Astrocyte of the spinal cord (primary cell): ENCODE measurements at regions not wholly inside any gene's neighbourhood (a gene's known extent, or its start where the extent isn't known, plus 50 kb on each side); places are given as distances from the start of the nearest gene placed in this dataset.

ENCODE experiments used
- DNase-seq: peaks from one replicate; pipeline ENCODE4 v3.0.0; 2011; ENCODE audit warnings: low read depth, low spot score
- H3K4me3 ChIP-seq: 2 replicates; pipeline ENCODE4 v1.5.1; 2011; ENCODE audit warnings: low read depth, mild to moderate bottlenecking, low read length, moderate library complexity
- in situ Hi-C: cut with HindIII; loops from 2 replicates; pipeline ENCODE4 v1.10.0; 2017; ENCODE audit warnings: low sequenced_read_pairs
- TF ChIP-seq, protein P1 (sequence below): IDR thresholded peaks from 2 replicates; pipeline ENCODE4 v1.5.1; 2012; ENCODE audit warnings: low read depth, mild to moderate bottlenecking, low read length, inconsistent platforms

DNA sequence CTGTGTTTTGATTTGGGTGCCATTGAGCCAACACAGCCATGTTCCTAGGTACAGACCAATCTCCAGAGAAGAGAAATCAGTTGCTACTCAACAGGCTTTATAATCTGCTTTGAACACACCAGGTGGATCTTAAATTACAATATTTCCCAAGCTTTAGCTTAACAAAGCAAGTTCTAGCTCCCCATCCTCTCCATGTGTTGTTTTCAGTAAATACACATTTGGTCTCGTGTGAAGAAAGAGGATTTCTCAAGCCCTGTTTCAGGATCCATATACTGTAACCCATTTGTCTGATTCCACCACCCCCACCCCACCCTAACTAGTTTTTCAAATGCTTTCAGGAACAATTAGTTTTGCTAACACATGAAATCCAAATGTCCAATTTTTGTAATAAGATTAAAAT is 109.6 kb upstream of the NIPBL start:
- in situ Hi-C loops = no loop called here
- TF ChIP-seq, protein P1, sequence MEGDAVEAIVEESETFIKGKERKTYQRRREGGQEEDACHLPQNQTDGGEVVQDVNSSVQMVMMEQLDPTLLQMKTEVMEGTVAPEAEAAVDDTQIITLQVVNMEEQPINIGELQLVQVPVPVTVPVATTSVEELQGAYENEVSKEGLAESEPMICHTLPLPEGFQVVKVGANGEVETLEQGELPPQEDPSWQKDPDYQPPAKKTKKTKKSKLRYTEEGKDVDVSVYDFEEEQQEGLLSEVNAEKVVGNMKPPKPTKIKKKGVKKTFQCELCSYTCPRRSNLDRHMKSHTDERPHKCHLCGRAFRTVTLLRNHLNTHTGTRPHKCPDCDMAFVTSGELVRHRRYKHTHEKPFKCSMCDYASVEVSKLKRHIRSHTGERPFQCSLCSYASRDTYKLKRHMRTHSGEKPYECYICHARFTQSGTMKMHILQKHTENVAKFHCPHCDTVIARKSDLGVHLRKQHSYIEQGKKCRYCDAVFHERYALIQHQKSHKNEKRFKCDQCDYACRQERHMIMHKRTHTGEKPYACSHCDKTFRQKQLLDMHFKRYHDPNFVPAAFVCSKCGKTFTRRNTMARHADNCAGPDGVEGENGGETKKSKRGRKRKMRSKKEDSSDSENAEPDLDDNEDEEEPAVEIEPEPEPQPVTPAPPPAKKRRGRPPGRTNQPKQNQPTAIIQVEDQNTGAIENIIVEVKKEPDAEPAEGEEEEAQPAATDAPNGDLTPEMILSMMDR = no peak
- no peak for DNase-seq
- no peak overlapping the region for H3K4me3 ChIP-seq

DNA sequence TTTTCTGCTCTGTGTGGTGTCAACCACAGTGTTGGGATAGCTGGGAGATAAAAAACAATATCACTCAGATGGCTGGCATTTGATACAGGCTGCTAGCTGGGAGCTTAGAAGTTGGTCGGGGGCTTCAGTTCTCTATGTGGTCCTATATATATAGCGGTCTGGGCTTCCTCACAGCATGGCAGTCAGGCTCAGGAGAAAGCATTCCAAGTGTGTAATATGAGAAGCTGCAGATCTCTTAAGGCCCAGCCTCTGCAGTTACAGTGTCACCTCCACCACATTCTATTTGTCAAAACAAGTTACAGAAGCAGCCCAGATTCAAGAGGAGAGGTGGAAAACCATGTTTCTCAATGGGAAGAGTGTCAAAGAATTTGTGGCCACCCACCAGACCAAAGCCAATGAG is 108.1 kb upstream of the NIPBL start:
- TF ChIP-seq, protein P1 = no peak
- in situ Hi-C loops = no loop called here
- no peak overlapping the region for H3K4me3 ChIP-seq
- DNase-seq = no peak

DNA sequence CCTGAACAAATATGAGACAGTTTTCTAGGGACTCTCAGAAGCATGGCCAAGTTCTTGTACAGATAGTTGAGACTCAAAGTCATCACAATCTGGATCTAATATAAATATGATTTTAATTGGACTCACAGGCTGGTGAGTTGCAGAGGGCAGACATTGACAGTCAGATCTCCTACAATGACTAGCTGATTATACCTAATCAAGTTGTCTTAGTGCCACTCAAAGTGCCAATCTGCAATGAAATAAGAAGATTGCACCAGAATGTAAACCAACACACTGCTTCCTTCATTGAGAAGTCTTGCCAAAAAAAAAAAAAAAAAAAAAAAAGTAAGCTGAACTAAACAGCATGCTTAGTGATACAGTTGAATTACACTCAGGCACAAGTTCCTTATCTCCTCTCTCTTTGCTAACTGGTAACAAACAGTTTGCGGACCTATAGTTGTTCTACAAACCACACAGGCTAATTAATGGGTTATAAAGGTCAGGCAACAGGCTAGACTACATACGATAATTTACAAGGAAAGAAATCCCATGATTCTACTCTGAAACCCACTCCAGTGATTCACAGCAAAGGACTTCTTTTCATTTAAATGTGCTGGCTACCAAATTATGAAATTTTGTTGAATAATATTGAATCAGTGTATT is 107.3 kb upstream of the NIPBL start:
- DNase-seq = no peak
- TF ChIP-seq, protein P1 = no peak
- in situ Hi-C loops = no loop called here
- H3K4me3 ChIP-seq = no peak overlapping the region

DNA sequence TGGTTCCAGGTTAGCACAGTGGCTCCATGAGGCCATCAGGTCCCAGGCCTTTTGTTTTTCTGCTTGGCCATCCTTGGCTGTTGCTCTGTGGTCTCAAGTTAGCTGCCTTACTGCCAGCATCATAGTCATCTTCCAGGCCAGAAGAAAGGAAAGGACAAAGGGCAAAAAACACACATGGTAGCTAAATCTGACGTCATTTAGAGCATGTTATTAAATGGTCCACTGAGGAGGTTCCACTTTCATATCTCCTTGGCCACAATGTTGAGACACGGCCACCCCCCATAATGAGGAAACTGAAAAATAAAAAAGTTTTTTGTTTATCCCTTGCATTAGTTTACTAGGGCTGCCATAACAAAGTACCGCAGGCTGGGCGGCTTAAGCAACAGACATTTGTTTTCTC is 106.4 kb upstream of the NIPBL start:
- in situ Hi-C loops = no loop called here

DNA sequence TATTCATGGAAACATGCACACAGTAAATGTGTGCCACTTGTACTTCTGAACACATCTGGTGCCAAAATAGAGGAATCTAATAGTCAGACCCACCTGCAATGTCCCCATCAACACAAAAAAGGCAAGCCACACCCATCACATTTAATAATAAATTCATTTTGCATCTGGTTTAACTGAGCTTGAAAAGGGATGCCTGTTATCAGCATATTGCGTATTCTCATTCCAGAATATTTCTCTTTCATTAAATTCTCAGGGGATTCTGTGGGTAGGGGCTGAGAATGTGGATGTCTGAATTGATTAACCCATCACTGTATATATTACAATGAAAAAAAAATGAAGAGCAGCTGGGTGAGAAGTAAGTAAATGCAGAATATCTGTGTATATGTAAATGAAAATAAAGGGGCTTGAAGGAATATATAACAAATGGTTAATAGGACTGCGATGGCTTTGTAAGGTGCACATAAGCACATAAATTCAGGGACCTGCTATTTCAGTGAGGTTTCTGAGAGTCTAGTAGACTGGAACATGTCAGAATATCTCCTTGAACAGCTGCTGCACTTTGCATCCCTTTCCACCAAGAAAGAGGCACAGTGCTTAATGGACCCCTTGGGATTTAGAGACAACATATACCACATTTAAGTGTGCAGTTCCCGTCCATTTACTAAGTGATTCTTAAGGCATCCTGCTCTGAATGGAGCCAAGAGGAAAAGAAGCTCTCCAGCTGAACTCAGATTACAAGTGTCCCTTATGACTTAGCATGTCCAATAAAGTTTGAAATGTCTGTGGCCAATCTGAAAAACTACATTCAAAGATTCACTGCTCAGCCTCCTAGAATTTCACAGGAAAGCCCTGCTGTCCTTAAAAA is 104.1 kb upstream of the NIPBL start:
- no peak for DNase-seq
- TF ChIP-seq, protein P1 = no peak
- no peak overlapping the region for H3K4me3 ChIP-seq
- in situ Hi-C loops = no loop called here

More for the DNA sequence above, 106.4 kb upstream of the NIPBL start:
- no peak for DNase-seq
- TF ChIP-seq, protein P1 = no peak
- H3K4me3 ChIP-seq = no peak overlapping the region

DNA sequence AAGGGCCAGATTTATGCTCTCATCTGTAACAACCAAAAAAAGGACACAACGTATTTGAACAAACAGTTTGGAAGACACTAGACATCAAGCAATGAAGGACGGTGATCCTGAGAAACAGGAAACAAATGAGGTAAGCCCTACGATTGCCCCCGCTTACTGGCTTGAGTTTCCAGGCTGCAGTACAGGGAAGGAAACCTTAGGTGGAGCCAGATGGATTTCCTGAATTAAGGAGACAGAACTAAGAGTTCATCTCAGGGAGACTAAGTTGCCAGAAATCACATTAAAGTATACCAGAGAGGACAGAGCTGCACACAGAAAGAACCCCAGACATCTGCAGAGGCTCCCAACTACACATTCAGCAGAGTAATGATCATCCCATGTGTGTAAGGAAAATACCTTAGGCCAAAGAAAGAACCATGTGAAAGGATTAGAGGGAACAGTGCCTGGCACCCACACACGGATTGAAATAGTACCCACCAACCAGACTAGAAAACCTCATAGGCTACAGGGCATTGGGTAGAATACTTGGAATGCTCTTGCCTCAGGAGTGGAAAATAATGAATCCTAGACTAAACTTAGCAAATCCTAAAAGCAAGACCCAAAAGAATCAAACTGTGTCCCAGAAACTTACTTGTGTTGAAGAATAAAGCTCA is 99.3 kb upstream of the NIPBL start:
- peak; percentile 34 for DNase-seq

More for the DNA sequence above, 99.3 kb upstream of the NIPBL start:
- TF ChIP-seq, protein P1 = peak; percentile 51
- no peak overlapping the region for H3K4me3 ChIP-seq
- in situ Hi-C loops = no loop called here
